GM18870 (cell line): ENCODE measurements at regions not wholly inside any gene's neighbourhood (a gene's known extent, or its start where the extent isn't known, plus 50 kb on each side); places are given as distances from the start of the nearest gene placed in this dataset.
"Not testable (repeated sequence)": the region's sequence is repeated elsewhere in the genome, so short reads cannot be mapped to it uniquely, and the experiment has no call there.

Source experiments
- ATAC-seq: cut with Tn5 transposase; IDR thresholded peaks from one replicate; pipeline ENCODE4 v1.9.1; 2021; ENCODE audit warnings: moderate library complexity; ENCODE audit not compliant: unreplicated experiment

DNA sequence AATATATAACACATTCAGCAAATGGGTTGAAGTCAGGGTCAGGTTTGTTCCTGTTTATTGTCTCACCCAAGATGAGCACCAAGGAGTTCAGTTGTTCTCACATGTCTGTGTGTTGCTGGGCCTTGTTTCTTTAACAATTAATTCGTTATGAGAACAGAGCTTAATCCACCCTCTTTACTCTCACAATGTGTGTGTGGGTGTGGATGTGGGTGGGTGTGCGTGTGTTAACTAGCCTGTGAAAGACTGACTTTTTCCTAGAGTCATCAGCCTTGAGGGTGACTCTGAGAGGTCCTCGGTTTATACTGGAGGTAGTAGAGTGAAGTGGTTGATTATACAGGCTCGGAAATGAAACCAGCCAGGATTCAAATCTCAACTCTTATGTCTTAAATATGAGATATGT is 672.1 kb downstream of the MAFB start:
- no peak for ATAC-seq

DNA sequence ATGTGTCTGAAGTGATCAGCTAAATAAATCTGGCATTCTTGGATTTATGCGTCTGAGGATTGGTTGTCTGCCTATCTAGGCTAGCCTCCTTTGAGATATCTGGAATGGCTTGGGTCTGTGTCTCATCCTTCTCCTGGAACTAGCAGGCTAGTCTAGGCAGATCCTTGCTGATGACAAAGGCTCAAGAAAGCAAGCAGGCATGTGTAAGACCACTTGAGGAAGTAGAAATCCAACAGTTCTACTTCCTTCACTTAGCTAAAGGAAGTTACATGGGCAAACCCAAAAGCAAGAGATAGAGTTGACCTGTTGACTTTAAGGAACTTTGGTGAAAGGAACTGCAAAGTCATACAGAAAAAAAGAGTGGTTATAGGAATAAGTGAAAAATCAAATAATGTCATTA is 672.6 kb downstream of the MAFB start:
- ATAC-seq, result no peak

DNA sequence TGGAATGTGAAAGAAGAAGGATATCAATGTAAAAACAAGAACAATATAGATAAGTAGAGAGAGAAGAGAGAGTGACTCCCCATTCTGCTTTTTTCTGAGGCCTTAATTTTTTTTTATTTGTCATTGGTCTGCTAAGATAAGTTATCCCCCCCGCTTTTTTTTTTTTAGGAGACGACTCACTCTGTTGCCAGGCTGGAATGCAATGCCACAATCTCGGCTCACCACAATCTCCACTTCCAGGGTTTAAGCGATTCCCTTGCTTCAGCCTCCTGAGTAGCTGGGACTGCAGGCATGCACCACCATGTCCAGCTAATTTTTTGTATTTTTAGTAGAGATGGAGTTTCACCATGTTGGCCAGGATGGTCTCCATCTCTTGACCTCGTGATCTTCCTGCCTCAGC is 677.0 kb downstream of the MAFB start:
- ATAC-seq, result not testable (repeated sequence)

DNA sequence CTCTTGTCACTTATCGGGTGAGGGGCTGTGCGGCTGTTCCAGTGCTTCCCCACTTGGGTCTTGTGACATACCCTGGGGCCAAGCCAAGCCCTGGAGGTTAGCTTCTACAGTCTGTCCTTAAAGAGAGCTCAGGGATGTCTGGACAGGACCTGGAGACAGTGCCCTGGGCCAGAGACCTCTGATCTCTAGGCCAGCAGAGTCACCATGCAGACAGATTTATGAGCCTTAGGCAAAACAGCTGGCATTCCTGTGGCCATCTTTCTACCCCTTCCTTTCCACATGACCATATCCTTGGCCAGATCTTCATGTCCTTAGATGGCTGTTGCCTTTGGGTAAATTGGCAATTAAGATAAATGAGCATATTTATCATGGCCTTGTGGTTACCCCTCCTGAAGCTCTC is 678.6 kb downstream of the MAFB start:
- no peak for ATAC-seq

DNA sequence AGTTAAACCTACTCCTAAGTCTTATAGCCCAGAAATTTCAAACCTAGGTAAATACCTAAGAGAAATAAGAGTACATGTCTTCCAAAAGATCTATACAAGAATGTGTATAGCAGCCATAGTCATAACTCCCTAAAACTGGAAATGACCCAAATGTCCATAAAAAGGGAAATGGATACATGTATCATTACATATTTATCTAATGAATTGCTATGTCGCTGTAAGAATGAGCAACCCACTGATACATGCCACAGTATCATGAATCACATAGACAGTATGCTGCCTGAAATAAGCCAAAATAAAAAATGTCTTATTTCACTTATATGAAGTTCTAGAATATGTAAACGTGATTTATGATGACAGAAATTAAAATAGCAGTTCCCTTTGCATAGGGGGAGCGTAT is 679.5 kb downstream of the MAFB start:
- no peak for ATAC-seq

DNA sequence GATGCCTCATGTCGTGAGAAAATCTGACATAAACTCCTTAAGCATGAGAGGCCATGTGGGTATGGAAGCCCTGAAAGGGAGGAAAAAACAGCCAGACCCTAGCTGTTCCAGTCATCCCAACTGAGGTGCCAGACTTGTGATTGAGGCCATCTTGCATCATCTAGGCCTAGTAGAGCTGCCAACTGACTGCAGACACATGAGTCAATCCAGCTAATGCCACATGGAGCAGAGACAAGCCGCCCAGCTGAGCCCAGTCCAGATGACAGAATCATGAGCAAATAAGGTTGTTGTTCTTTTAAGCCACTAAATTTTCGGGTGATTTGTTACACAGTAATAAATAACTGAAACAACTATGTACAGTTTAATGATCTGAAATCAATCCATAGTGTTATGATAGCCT is 680.9 kb downstream of the MAFB start:
- no peak for ATAC-seq

DNA sequence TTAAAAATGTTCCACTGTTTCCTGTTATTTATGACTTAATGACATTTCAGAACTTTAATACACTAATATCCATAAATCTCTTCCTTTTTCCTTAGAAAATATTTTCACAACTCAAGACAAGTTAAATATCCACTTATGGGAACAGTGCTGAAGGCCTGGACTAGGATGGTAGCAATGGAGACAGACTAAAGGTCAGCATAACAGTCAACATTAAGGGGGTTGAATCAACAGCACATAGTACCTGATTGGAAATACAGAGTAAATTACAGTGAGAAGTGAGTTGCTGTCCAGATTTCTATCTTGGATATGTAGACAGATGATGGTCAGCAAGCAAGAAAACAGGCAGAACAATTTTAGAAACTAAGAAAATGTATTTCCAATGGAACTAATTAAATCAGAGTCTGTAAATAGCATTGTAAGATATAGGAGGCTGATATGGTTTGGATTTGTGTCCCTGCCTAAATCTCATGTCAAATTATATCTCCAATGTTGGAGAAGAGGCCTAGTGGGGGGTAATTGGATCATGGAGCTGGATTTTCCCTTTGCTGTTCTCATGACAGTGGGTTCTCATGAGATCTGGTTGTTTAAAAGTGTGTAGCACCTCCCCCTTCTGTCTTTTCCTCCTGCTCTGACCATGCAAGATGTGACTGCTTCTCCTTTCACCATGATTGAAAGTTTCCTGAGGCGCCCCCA is 682.7 kb downstream of the MAFB start:
- no peak for ATAC-seq

DNA sequence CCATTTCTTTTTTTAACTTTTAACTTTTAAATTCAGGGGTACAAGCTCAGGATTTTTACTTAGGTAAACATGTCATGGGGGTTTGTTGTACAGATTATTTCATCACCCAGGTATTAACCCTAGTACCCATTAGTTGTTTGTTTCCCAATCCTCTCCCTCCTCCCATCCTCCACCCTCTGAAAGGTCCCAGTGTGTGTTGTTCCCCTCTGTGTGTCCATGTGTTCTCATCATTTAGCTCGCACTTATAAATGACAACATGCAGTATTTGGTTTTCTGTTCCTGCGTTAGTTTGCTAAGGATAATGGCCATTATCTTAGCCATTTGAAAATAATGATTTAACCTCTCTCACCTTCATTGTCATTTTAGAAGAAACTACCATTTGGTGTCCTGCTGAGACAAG is 684.9 kb downstream of the MAFB start:
- ATAC-seq, result not testable (repeated sequence)

DNA sequence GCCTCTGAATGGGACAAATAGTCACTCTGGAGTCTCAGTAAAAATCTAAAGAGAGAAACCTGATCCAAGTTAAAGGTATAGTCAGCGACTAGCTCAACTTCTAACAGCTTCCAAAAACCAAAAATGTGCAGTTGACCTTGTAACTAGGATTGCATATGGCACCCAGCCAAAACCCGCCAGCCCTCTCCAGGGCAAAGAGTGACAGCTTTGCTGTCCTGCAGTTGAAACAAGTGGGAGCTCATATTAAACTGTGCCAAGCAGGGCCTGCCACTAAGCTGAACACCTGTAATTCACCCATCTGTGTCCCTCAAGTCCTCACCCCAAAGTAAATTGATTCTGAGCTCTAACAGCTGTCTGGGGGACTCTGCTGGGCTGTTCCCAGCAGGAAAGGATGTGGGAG is 695.3 kb downstream of the MAFB start:
- ATAC-seq, result no peak

DNA sequence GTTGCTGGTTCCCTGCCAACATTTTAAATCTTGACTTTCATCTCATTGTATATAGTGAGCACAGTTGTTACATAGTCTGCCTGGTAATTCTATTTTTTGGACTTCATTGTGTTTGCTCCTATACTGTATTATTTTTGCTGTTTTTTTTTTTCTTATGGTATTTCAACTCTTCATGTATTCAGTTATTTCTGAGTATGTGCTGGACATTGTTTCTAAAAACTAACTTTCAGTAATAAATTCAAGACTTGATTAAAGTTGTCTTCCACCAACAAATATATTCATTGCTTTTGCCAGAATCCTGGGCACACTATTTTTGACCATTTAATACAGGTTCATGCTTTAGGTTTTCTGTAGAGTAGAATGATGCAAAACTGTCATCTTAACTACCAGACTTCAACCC is 698.3 kb downstream of the MAFB start:
- ATAC-seq, result no peak

DNA sequence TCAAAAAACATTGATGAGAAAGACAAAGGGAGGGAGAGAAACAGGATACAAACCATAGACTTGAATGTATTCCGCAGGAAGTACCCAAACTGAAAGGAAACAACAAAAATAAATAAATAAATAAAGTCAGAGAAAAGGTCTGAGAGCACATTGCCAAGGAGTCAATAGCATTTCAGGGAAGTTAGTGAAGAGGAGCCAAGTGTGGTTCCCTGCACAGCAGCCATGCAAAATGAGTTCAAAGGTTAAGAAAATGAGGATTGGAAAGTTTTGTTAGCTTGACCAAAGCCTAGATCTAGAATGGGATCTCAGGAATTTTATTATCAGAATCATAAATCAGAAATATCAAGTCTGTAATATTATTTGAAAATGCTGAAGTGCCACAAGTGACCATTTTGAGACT is 700.0 kb downstream of the MAFB start:
- no peak for ATAC-seq

DNA sequence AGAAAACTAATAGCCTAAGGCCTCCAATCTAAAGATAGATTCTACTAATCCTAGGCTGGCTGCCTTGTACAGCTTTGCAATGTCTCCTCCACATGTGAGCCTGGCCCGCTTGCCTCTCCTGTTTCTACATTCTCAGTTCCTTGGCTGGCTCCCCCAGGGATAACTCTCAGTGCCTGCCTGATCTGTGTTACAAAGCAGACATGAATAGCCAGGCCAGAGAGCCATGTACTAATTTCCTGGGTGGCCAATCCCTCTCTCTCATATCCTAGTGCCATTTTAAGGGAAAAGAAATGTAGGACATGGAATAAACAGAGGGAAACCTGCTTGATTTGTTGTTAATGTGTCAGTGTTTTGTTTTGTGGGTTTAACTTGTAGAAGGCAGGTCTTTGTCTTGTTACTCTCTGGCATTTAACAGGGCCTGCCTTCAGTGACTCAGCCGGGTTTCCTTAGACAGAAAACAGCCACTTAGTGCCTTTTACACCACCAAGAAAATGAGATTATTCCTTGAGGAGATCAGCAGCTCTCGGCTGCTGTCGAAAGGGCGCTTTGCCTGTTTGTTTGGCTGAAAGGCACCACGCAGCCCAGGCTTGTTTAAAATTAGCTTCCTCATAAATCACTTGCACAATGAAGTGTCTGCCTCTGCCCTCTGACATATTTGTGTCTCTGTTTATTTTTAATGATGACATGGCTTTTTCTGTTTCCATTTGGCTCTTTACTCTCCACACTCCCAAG is 702.7 kb downstream of the MAFB start:
- no peak for ATAC-seq

DNA sequence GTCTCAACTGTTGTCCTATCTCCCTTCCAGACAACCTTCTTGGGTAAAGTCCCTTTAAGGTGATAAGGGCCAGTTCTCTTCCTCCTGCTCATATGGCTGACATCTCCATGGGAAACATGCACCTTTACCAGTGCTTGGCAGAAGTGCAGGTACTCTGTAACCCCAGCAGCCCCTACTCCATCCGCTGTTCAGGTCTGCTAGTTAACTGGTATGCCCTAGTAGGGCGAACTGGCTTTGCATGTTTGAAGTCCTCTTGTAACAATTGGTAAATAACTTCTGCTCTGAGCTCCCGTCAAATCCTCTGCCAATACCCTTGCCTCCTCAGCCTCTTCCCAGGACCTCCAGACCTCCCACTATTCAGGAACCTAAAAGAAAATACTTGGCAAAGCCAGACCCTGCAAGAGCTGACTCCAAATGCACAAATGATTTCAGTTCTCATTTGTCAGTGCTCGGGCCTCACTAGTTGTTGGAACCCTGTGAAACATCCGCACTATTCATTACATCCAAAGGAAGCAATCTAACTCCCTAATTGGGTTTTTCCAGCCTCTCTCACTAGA is 703.7 kb downstream of the MAFB start:
- no peak for ATAC-seq

DNA sequence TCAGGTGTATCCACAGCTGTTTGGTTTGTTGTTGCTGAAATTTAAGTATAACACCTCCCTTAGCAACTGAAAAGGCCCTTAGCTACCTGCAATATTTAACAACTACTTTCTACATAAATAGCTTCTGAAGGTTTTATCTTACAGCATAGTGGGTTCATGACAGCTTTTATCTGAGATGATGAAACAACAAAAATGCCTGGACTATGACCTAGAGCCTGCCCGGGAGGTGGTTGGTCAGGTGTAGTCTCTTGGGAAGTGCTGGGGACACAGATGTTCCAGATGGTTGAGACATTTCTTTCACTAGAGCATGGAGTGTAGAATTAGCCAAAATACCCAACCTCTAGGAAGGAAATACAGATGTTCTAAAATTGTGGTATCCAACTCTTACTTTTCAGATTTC is 705.4 kb downstream of the MAFB start:
- no peak for ATAC-seq

DNA sequence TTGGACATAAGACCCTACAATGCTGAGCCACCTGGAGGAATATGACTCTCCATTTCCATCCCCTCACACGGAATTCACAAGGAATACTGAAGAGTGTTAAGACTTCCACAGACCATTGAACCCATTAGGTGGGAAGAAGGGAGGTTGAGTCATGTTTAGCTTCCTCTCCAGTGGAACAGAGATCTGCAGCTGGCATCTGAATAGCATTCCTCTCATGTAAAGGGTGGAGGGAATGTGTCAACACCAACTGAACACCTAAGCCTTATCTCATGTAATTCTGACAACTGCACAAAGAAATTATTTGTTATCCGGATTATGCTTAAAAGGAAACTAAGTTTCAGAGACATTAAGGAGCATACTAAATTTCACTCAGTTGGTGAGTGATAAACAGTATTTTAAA is 705.9 kb downstream of the MAFB start:
- no peak for ATAC-seq

DNA sequence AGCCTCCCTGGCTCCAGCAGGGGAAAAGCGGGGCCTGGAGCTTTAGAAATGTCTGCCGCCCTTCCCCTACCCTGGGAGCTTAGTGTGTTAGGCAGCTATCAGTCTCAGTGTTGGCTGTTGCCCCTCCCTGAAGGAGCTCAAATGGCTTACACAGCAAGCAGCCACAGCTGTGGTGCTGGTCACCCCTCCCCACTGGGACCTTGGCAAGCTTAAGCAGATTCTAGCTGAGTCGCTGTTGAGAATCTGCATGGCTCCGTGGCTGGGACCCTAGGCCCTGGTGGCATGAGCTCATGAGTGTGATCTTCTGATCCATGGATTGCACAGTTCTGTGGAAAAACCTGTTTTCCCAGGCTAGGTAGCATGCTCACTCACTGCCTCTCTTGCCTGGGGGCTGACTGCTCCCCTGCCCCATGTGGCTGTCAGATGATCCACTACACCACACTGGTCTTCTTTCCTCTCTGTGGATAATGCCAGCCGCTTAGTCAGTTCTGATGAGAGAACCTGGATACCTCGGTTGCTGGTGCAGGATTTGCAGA is 714.0 kb downstream of the MAFB start:
- ATAC-seq, result no peak

DNA sequence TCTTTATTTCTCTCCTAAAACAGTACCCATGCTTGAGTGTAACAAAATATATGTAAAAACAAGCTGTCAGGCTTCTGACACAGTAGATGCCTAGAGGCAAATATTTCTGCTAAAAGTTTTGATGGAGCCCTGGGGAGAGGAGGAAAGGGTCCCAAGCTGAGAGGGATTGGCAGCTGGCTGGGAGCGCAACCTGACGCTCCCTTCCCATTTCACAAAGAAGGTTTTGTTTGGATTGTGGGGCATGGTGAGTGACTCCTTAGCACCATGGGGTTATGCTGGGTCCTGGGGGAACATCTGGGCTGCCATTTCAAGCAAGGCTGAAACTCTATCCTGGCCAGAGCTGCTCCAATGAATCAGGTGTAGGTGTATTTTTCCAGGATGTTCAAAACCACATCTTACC is 720.5 kb downstream of the MAFB start:
- ATAC-seq, result no peak

DNA sequence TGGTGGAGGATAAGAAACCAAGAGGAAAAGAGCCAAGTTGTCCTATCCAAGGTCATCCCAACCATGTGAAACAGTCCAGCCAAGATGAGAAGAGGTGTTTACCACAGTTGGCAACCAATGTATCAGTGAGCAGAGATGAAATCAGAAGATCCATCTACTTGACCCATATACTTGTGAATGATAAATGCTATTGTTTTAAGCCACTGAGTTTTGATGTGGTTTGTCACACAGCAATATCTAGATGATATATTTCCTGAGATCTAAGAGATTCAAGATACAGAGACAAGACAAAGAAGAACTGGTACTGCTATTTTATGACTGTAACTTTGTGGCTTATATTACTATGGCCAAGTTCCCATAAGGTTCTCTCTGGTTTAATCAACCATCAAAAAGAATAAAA is 721.2 kb downstream of the MAFB start:
- ATAC-seq, result no peak

DNA sequence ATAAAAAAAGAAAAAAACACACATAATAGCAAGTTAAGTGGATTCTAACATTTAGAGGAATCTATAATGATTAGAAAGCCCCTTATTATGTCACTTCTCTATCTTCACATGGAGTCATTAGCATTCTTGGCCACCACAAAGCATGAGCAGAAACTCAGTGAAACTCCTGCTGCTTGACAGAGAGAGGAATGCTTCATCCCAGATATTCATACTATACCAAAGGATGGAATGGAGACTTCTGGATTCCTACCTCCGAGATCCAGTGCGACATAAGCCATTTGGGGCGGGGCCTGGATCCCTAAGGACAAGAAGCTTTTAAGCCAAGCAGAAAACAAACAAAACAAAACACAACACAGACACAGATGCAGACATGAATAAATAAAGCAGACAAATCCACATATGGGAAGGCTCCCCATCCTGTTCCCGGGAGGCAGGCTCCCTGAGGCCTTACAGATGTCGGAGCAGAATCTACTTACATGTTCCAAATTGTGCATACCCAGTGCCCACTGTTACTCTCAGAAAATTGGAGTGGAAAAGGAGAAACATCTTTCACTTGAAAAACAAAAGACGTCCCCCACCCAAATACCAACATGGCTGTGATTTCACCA is 727.3 kb downstream of the MAFB start:
- ATAC-seq, result no peak

DNA sequence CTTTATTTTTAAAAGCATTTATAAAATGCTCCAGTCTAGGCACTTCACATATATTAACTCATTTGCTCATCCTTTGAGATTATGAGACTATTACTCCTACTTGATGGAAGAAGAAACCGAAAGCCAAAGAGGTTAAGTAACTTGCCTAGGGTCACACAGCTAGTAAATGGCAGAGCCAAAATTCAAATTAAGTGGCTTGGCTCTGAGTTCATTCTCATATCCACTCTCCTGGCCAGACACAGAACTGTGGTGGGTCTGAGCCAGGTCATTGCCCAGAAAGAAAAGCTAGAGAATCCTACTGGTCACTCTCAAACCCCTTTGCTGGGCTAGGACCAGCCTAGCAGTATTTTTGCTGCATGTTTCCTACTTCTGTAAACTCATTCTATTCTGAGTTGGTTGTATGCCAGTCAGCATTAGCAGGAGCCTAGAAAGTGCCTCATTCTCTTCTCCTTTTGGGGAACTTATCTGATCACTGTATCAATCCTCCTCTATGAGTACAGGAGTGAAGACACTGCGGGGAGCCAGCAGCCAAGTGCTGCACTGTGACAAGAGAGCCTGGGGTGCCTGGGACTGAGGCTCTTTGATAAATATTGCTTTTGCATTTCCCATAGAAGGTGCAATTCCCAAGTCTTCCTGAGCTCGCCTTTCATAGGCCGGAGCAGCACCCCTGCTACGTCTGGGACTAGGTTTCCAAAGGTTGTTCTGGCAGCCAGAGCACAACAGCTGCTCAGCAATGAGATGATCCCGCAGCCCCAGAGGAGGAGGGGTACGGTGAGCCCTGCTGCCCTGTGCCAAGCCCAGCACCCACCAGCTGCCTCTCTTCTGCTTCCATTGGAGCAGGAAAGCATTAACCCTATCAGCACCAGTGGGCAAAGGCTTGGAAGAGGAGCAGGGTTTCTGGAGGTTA is 728.3 kb downstream of the MAFB start:
- ATAC-seq, result no peak

DNA sequence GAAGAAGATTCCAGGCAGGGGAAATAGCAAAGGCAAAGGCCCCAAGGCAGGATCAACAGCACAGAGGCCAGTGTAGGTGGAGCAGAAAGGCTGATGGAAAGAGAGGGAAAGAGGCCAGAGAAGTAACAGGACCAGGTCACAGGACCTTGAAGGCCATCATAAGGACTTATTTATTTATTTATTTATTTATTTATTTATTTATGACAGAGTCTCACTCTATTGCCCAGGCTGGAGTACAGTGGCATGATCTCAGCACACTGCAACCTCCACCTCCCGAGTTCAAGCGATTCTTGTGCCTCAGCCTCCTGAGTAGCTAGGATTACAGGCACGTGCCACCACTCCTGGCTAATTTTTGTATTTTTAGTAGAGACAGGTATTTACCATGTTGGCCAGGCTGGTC is 731.1 kb downstream of the MAFB start:
- ATAC-seq, result not testable (repeated sequence)
